HL-60 (cell line): ENCODE measurements at regions not wholly inside any gene's neighbourhood (a gene's known extent, or its start where the extent isn't known, plus 50 kb on each side); places are given as distances from the start of the nearest gene placed in this dataset.

ENCODE experiments used
- DNase-seq, 2 experiments: peaks; one replicate each; pipeline ENCODE4 v3.0.0-alpha.2; 2010 to 2020; ENCODE audit warnings: low read depth in 1 of 2, low spot score in 1 of 2
- H3K27ac ChIP-seq: fragments of 250-450 bp; sonication (Bioruptor Pico); replicated peaks from 2 replicates; pipeline ENCODE4 v1.5.1; 2020; ENCODE audit warnings: mild to moderate bottlenecking, moderate library complexity
- H3K27me3 ChIP-seq: fragments of 250-450 bp; sonication (Bioruptor Pico); 2 replicates; pipeline ENCODE4 v1.5.1; 2021; ENCODE audit warnings: mild to moderate bottlenecking, moderate library complexity; ENCODE audit not compliant: insufficient read depth, poor library complexity, severe bottlenecking
- H3K4me3 ChIP-seq: replicated peaks from 2 replicates; pipeline ENCODE4 v1.5.1; 2011; ENCODE audit warnings: mild to moderate bottlenecking, control low read depth, low read length; ENCODE audit not compliant: insufficient read depth
- CTCF ChIP-seq: IDR thresholded peaks from one replicate; pipeline ENCODE4 v1.5.1; 2011; ENCODE audit warnings: low read length, control low read depth, inconsistent platforms; ENCODE audit not compliant: insufficient read depth
- GABPA ChIP-seq: IDR thresholded peaks from 2 replicates; pipeline ENCODE4 v1.6.1; 2012; ENCODE audit warnings: low read depth
- POLR2AphosphoS5 ChIP-seq: IDR thresholded peaks from 2 replicates; pipeline ENCODE4 v1.6.1; 2012; ENCODE audit warnings: low read depth
- REST ChIP-seq: IDR thresholded peaks from 2 replicates; pipeline ENCODE4 v1.6.1; 2012; ENCODE audit warnings: low read depth; ENCODE audit not compliant: insufficient replicate concordance
- SPI1 ChIP-seq: IDR thresholded peaks from 2 replicates; pipeline ENCODE4 v1.6.1; 2012; ENCODE audit warnings: low read depth, mild to moderate bottlenecking, borderline replicate concordance

- H3K27me3 ChIP-seq, result no peaks in the 10 kb centered on the region
- no peak for DNase-seq
- H3K4me3 ChIP-seq, result no peak overlapping the region
- TF ChIP-seq POLR2AphosphoS5, result no peak
- TF ChIP-seq SPI1, result no peak
- no peak for TF ChIP-seq CTCF
- no peak for TF ChIP-seq REST
- no peak for TF ChIP-seq GABPA
- no peak overlapping the region for H3K27ac ChIP-seq
Measured at GRCh38 chr18:39991696-39992265, 1963.3 kb upstream of the PIK3C3 start.

- no peak overlapping the region for H3K27ac ChIP-seq
- TF ChIP-seq GABPA, result no peak
- no peak for TF ChIP-seq POLR2AphosphoS5
- no peak for TF ChIP-seq CTCF
- TF ChIP-seq SPI1, result no peak
- TF ChIP-seq REST, result no peak
- DNase-seq, result no peak
- no peak overlapping the region for H3K4me3 ChIP-seq
- H3K27me3 ChIP-seq, result no peaks in the 10 kb centered on the region
Measured at GRCh38 chr18:39990540-39990939, 1964.5 kb upstream of the PIK3C3 start.

- no peak for DNase-seq
- Histone ChIP-seq H3K27me3 (no peaks in the 10 kb centered on the region), H3K27ac (no peak overlapping the region), H3K4me3 (no peak overlapping the region)
- TF ChIP-seq GABPA, result no peak
- TF ChIP-seq POLR2AphosphoS5, result no peak
- TF ChIP-seq CTCF, result no peak
- no peak for TF ChIP-seq SPI1
- TF ChIP-seq REST, result no peak
Measured at GRCh38 chr18:39976771-39977170, 1978.3 kb upstream of the PIK3C3 start.
